GM12878 (cell line): ENCODE measurements at regions not wholly inside any gene's neighbourhood (a gene's known extent, or its start where the extent isn't known, plus 50 kb on each side); places are given as distances from the start of the nearest gene placed in this dataset.

Experiments used
- BCL3 ChIP-seq: IDR thresholded peaks from 2 replicates; pipeline ENCODE4 v1.6.1; 2011; ENCODE audit warnings: borderline replicate concordance, low read depth, mild to moderate bottlenecking, moderate library complexity, low read length; ENCODE audit not compliant: insufficient read depth, poor library complexity, severe bottlenecking
- CBX5 ChIP-seq: sonication (generic); IDR thresholded peaks from 2 replicates; pipeline ENCODE4 v1.6.1; 2016; ENCODE audit warnings: low read depth, moderate library complexity, mild to moderate bottlenecking, inconsistent platforms
- E2F4 ChIP-seq: IDR thresholded peaks from 2 replicates; pipeline ENCODE4 v1.6.1; 2012; ENCODE audit warnings: low read depth, low read length, improper control_type of control experiment
- ESRRA ChIP-seq: IDR thresholded peaks from 2 replicates; pipeline ENCODE4 v1.6.1; 2012; ENCODE audit warnings: mild to moderate bottlenecking, low read length, improper control_type of control experiment
- GABPA ChIP-seq: IDR thresholded peaks from 2 replicates; pipeline ENCODE4 v1.6.1; 2014; ENCODE audit warnings: antibody characterized with exemption, low read depth, mild to moderate bottlenecking, inconsistent platforms
- HDGF ChIP-seq: fragments of 450-650 bp; IDR thresholded peaks from 2 replicates; pipeline ENCODE4 v1.6.1; 2016; ENCODE audit warnings: antibody characterized with exemption
- IKZF1 ChIP-seq: fragments of 450-650 bp; conservative IDR thresholded peaks from 2 replicates; pipeline ENCODE4 v1.6.1; 2017; ENCODE audit warnings: antibody characterized with exemption, mild to moderate bottlenecking
- MEF2A ChIP-seq: IDR thresholded peaks from 2 replicates; pipeline ENCODE4 v1.6.1; 2011; ENCODE audit warnings: low read depth, mild to moderate bottlenecking, low read length, moderate library complexity; ENCODE audit not compliant: insufficient read depth
- MYC ChIP-seq: IDR thresholded peaks from 2 replicates; pipeline ENCODE4 v1.6.1; 2011; ENCODE audit warnings: mild to moderate bottlenecking, low read length, moderate library complexity, inconsistent platforms; ENCODE audit not compliant: insufficient read depth, insufficient replicate concordance, insufficient read length, severe bottlenecking
- PRDM15 ChIP-seq: fragments of 450-650 bp; formaldehyde crosslinking; IDR thresholded peaks from 2 replicates; pipeline ENCODE4 v1.4.0; 2020; ENCODE audit warnings: mild to moderate bottlenecking, moderate library complexity
- RCOR1 ChIP-seq: conservative IDR thresholded peaks from 2 replicates; pipeline ENCODE4 v1.6.1; 2012; ENCODE audit warnings: low read depth, low read length, improper control_type of control experiment
- SIN3A ChIP-seq: IDR thresholded peaks from 2 replicates; pipeline ENCODE4 v1.6.1; 2012; ENCODE audit warnings: low read depth, low read length, improper control_type of control experiment
- TCF3 ChIP-seq: IDR thresholded peaks from 2 replicates; pipeline ENCODE4 v1.6.1; 2012; ENCODE audit warnings: low read depth, mild to moderate bottlenecking, low read length, borderline replicate concordance; ENCODE audit not compliant: insufficient read depth
- WRNIP1 ChIP-seq: IDR thresholded peaks from 2 replicates; pipeline ENCODE4 v1.6.1; 2011; ENCODE audit warnings: low read depth, low read length, improper control_type of control experiment, borderline replicate concordance
- ZNF274 ChIP-seq: IDR thresholded peaks from one replicate; pipeline ENCODE4 v1.8.0; 2011; ENCODE audit not compliant: insufficient read length, insufficient read depth

DNA sequence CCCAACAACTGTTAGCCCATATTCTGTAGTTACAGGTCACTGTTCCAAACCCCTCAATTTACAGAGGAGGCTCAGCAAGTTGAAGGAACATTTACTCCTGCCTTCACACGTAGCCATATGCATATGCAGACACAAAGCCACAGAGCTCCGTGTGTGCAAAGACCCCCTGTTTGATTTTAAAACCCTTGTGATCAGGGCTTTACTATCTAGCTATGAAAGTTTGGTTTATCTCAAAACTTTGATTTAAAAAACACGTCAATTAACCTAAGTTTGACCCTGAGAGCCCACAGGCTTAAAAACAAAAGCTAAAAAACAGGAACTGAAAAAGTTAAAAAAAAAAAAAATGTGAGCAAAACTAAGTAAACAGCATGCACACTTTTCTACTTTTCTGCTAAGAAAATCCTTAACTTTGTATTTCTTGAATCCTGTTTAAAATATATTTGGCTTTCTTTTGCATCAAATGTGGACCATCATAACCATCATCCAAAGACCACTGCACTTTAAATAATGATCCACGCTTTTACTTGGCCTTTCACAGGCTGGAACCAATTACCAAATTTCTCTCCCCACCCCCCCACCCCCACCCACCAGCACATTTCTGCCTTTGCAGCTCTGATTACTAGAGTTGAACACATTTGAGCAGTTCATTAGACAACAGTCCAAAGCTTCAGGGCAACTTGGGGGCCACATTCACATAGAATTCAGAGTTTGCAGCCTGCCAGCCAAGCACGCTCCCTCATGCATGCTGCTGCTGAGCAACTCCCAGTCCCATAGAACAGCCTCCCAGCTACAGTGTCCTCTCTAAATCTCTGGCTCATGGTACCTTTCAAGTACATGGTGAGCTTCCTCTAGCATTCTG lies 128.8 kb upstream of the MAP3K1 start (continued):
- TF ChIP-seq CBX5: no peak
- TF ChIP-seq ESRRA: no peak
- TF ChIP-seq HDGF: no peak
- no peak for TF ChIP-seq PRDM15 (CRISPR knock-in tag)
- TF ChIP-seq BCL3: no peak
- TF ChIP-seq MYC: no peak
- TF ChIP-seq SIN3A: no peak
- TF ChIP-seq GABPA: no peak
- TF ChIP-seq IKZF1: peak; percentile 25; the same call in 1 of the 2 replicates
- no peak for TF ChIP-seq E2F4
- TF ChIP-seq TCF3: no peak
- no peak for TF ChIP-seq WRNIP1
- no peak for TF ChIP-seq ZNF274
- peak; percentile 79; the same call in 1 of the 2 replicates for TF ChIP-seq RCOR1
- 0 out of 2 replicates have a peak, but pooled peaks have one; percentile 51 for TF ChIP-seq MEF2A
